ENCODE measurements at regions not wholly inside any gene's neighbourhood (a gene's known extent, or its start where the extent isn't known, plus 50 kb on each side); places are given as distances from the start of the nearest gene placed in this dataset.

- H3K27me3 ChIP-seq, result no peaks in the 10 kb centered on the region
- no peaks in the 10 kb centered on the region for H3K36me3 ChIP-seq
- H3K9me3 ChIP-seq, result peaks cover 0 to 12% (median 0%) of the 10 kb centered on the region in 4 donors
- no peak overlapping the region for H3K4me3 ChIP-seq
- 33 to 65% methylated on average over 2 of the region's 2 CpGs for WGBS, 2 donors
- DNase-seq (ENCODE audit: low spot score in 2 of 2), result no peak
- no peak overlapping the region for H3K27ac ChIP-seq
- no peaks in the 10 kb centered on the region for H3K4me1 ChIP-seq
- no peak for TF ChIP-seq EP300 (IDR thresholded peaks at IDR 0.05)
Observed at GRCh38 chr10:113433711-113434110, 119.1 kb upstream of the HABP2 start.

- no peak for DNase-seq (ENCODE audit: low spot score in 2 of 2)
- Histone ChIP-seq H3K4me1 (no peaks in the 10 kb centered on the region), H3K27ac (no peak overlapping the region), H3K4me3 (no peak overlapping the region), H3K27me3 (no peaks in the 10 kb centered on the region), H3K36me3 (no peaks in the 10 kb centered on the region), H3K9me3 (peaks cover 0 to 12% (median 0%) of the 10 kb centered on the region in 4 donors)
- no peak for TF ChIP-seq CTCF (IDR thresholded peaks at IDR 0.05)
- no peak for TF ChIP-seq POLR2A (IDR thresholded peaks at IDR 0.05)
- TF ChIP-seq EP300 (IDR thresholded peaks at IDR 0.05), result no peak
- whole genome bisulfite sequencing, 2 donors, result 84% methylated on average over 3 of the region's 3 CpGs
Observed at GRCh38 chr10:113434315-113434714, 118.5 kb upstream of the HABP2 start.

GRCh38 chr10:113434950-113435349 lies 117.9 kb upstream of the HABP2 start:
- no peaks in the 10 kb centered on the region for H3K4me1 ChIP-seq
- peaks cover 0 to 12% (median 0%) of the 10 kb centered on the region in 4 donors for H3K9me3 ChIP-seq
- TF ChIP-seq POLR2A (IDR thresholded peaks at IDR 0.05) (no peak), CTCF (IDR thresholded peaks at IDR 0.05) (no peak), EP300 (IDR thresholded peaks at IDR 0.05) (no peak)
- no peak overlapping the region for H3K4me3 ChIP-seq
- H3K27me3 ChIP-seq, result no peaks in the 10 kb centered on the region
- DNase-seq (ENCODE audit: low spot score in 2 of 2), result no peak
- WGBS, 2 donors, result 100% methylated on average over 2 of the region's 2 CpGs
- no peaks in the 10 kb centered on the region for H3K36me3 ChIP-seq
- H3K27ac ChIP-seq, result no peak overlapping the region

- no peaks in the 10 kb centered on the region for H3K4me1 ChIP-seq
- H3K36me3 ChIP-seq, result no peaks in the 10 kb centered on the region
Observed at GRCh38 chr10:113435881-113436280, 117.0 kb upstream of the HABP2 start.

GRCh38 chr10:113436851-113437250 lies 116.0 kb upstream of the HABP2 start:
- DNase-seq (ENCODE audit: low spot score in 2 of 2), result no peak
- no peak overlapping the region for H3K4me3 ChIP-seq
- TF ChIP-seq POLR2A (IDR thresholded peaks at IDR 0.05), result no peak
- no peak for TF ChIP-seq EP300 (IDR thresholded peaks at IDR 0.05)
- no peak for TF ChIP-seq CTCF (IDR thresholded peaks at IDR 0.05)
- no peaks in the 10 kb centered on the region for H3K27me3 ChIP-seq
- no peak overlapping the region for H3K27ac ChIP-seq
- peaks cover 0 to 4% (median 0%) of the 10 kb centered on the region in 4 donors for H3K9me3 ChIP-seq
- WGBS, 2 donors, result 77% methylated on average over 4 of the region's 4 CpGs
- no peaks in the 10 kb centered on the region for H3K4me1 ChIP-seq
- no peaks in the 10 kb centered on the region for H3K36me3 ChIP-seq

More at GRCh38 chr10:113435881-113436280, 117.0 kb upstream of the HABP2 start:
- peaks cover 0 to 7% (median 0%) of the 10 kb centered on the region in 4 donors for H3K9me3 ChIP-seq
- no peak overlapping the region for H3K4me3 ChIP-seq
- TF ChIP-seq POLR2A (IDR thresholded peaks at IDR 0.05), result no peak
- no peak for TF ChIP-seq CTCF (IDR thresholded peaks at IDR 0.05)
- TF ChIP-seq EP300 (IDR thresholded peaks at IDR 0.05), result no peak
- DNase-seq (ENCODE audit: low spot score in 2 of 2), result no peak
- 90 to 92% methylated on average over 2 of the region's 2 CpGs for WGBS, 2 donors
- H3K27me3 ChIP-seq, result no peaks in the 10 kb centered on the region
- H3K27ac ChIP-seq, result no peak overlapping the region

- 87 to 88% methylated on average over 2 of the region's 2 CpGs for WGBS, 2 donors
- H3K27ac ChIP-seq, result no peak overlapping the region
Observed at GRCh38 chr10:113438652-113439051, 114.2 kb upstream of the HABP2 start.

More at GRCh38 chr10:113438652-113439051, 114.2 kb upstream of the HABP2 start:
- no peak for DNase-seq (ENCODE audit: low spot score in 2 of 2)
- H3K4me3 ChIP-seq, result no peak overlapping the region
- no peaks in the 10 kb centered on the region for H3K36me3 ChIP-seq
- no peaks in the 10 kb centered on the region for H3K9me3 ChIP-seq
- no peaks in the 10 kb centered on the region for H3K27me3 ChIP-seq
- H3K4me1 ChIP-seq, result no peaks in the 10 kb centered on the region
- TF ChIP-seq CTCF (IDR thresholded peaks at IDR 0.05) (no peak), EP300 (IDR thresholded peaks at IDR 0.05) (no peak), POLR2A (IDR thresholded peaks at IDR 0.05) (no peak)

All from tibial nerve (tissue), 4 donors.